B cell (primary cell): ENCODE measurements at regions not wholly inside any gene's neighbourhood (a gene's known extent, or its start where the extent isn't known, plus 50 kb on each side); places are given as distances from the start of the nearest gene placed in this dataset.

Experiments
- CTCF ChIP-seq: fragments of 200-600 bp; IDR thresholded peaks from one replicate; pipeline ENCODE4 v1.8.0; 2022; ENCODE audit warnings: antibody characterized with exemption, mild to moderate bottlenecking
- EZH2 ChIP-seq: IDR thresholded peaks from 2 replicates; pipeline ENCODE4 v1.6.1; 2012; ENCODE audit warnings: borderline replicate concordance, low read depth, mild to moderate bottlenecking, moderate library complexity, low read length; ENCODE audit not compliant: insufficient read depth, poor library complexity, severe bottlenecking

- TF ChIP-seq CTCF = no peak
- TF ChIP-seq EZH2 = no peak
Measured at GRCh38 chr4:85368240-85368639, 106.7 kb upstream of the ARHGAP24 start.
